Right lobe of liver (tissue), 4 donors: ENCODE measurements at regions not wholly inside any gene's neighbourhood (a gene's known extent, or its start where the extent isn't known, plus 50 kb on each side); places are given as distances from the start of the nearest gene placed in this dataset.

Source experiments
- CTCF ChIP-seq, 4 donors: fragments of 200-600 bp in 3 of 4; fragments of 450-650 bp in 1 of 4; IDR thresholded peaks; one replicate each; pipeline versions ENCODE4 v1.5.1 to v1.8.0; 2016 to 2022; ENCODE audit warnings: antibody characterized with exemption in 4 of 4, mild to moderate bottlenecking in 2 of 4
- POLR2A ChIP-seq: fragments of 450-650 bp; IDR thresholded peaks from one replicate; pipeline ENCODE4 v1.6.1; 2017; ENCODE audit warnings: antibody characterized with exemption, mild to moderate bottlenecking
- donor health status: DM: no; HTN: no; CAD: no.
- donor health status: DM: no; HTN: no; CAD: no.
- donor health status: DM: no; HTN: yes; CAD: no.

- no peak for TF ChIP-seq CTCF (IDR thresholded peaks at IDR 0.05)
- no peak for TF ChIP-seq POLR2A
These were observed 107.2 kb upstream of the HTR2A start for GRCh38 chr13:47004027-47004426.
